Heart left ventricle (tissue), 13 donors: ENCODE measurements at regions not wholly inside any gene's neighbourhood (a gene's known extent, or its start where the extent isn't known, plus 50 kb on each side); places are given as distances from the start of the nearest gene placed in this dataset.

Experiments used
- POLR2A ChIP-seq, 2 donors: fragments of 450-650 bp; IDR thresholded peaks; one replicate each; pipeline ENCODE4 v1.6.1; 2017; ENCODE audit warnings: antibody characterized with exemption in 2 of 2, mild to moderate bottlenecking in 2 of 2, moderate library complexity in 2 of 2
- TF ChIP-seq, protein P1 (sequence below), 12 donors: fragments of 200-600 bp; sonication (generic) in 4 of 12; IDR thresholded peaks; one replicate each; pipeline versions ENCODE4 v1.5.0 to v1.8.0; 2018 to 2022; ENCODE audit warnings: antibody characterized with exemption in 12 of 12, mild to moderate bottlenecking in 5 of 12
- donor health status: ischemic (EF 13 %, LVEDD 7.1; RV severe dilation, severe dysfunction).
- donor health status: DM: no; HTN: yes; CAD: no.
- donor health status: DM: no; HTN: no; CAD: no.
- donor health status: ischemic (EF 25% LVEDD 6.9; RV normal size, moderate dysfunction).
- donor health status: ischemic (EF 25% LVEDD 5.7; RV mildly dilated, moderate dysfunction).
- donor health status: ischemic (EF 35%, LVEDD 5.7; RV mildly dilated, moderate dysfunction).
- donor health status: nonischemic (EF 11% LVEDD 7.7; RV severe dilation, severe dysfunction).
- donor health status: DM: yes; HTN: yes; CAD: no.
- donor health status: PGD.
- donor health status: ischemic (EF 29% LVEDD 5.4; RV normal size, mild dysfunction).
- donor health status: nonischemic (EF 23%, LVEDD 6.1; RV moderate dilation, normal function).

DNA sequence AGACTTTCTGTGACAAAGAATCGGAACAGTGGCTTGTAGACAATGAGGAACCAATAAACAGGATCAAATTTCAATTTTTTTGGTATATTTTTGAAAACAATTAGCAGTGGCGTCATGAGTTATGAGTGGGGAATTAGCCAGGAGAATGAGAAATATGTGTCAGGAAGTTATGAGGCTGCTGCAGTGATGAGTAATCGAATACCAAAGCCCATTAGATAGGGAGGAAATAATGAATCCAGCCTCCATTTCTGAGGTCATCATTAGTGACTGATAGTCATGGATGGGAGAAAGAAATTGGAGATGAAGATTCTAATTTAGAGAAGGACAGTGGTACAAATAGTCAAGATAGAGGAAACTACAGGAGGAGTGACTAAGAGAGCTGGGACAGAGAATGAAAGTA, 673.1 kb upstream of the VRK2 start:
- TF ChIP-seq, protein P1, sequence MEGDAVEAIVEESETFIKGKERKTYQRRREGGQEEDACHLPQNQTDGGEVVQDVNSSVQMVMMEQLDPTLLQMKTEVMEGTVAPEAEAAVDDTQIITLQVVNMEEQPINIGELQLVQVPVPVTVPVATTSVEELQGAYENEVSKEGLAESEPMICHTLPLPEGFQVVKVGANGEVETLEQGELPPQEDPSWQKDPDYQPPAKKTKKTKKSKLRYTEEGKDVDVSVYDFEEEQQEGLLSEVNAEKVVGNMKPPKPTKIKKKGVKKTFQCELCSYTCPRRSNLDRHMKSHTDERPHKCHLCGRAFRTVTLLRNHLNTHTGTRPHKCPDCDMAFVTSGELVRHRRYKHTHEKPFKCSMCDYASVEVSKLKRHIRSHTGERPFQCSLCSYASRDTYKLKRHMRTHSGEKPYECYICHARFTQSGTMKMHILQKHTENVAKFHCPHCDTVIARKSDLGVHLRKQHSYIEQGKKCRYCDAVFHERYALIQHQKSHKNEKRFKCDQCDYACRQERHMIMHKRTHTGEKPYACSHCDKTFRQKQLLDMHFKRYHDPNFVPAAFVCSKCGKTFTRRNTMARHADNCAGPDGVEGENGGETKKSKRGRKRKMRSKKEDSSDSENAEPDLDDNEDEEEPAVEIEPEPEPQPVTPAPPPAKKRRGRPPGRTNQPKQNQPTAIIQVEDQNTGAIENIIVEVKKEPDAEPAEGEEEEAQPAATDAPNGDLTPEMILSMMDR (IDR thresholded peaks at IDR 0.05): no peak
- no peak for TF ChIP-seq POLR2A (IDR thresholded peaks at IDR 0.05)
